ENCODE measurements at regions not wholly inside any gene's neighbourhood (a gene's known extent, or its start where the extent isn't known, plus 50 kb on each side); places are given as distances from the start of the nearest gene placed in this dataset.

DNA sequence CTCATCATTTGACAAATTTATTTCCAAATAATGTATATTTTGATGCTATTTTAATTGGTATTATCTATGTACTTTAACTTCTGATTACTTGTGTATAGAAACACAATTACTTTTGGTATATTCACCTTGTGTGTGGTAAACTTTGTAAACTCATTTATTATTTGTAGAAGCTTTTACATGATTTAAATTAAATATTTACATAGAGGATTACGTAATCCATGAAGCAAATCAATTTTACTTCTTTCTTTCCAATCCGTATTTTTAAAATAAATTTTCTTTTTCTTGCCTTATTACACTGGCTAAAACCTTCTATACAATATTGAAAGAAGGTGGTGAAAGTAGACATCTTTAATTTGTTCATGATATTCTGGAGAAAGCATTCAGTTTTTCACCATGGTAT is 540.2 kb downstream of the MMUT start:
- no peaks in the 10 kb centered on the region for H3F3A ChIP-seq (ENCODE audit: insufficient read depth, low read length)

DNA sequence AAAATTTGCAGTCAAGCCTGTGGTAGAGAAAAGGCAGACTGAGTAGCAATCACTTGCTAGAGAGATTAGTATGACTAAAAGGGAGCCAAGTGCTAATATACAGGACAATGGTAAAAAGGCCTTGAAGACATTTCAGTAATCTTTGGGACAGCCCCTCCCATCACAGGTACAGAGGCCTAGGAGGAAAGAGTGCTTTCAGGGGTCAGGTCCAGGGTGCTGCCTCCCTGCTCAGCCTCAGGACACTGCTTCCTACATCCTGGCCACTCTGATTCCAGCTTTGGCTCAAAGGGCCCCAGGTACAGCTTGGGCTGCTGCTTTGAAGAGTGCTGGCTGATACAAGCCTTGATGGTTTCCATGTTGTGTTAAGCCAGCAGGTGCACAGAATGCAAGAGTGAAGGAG is 543.5 kb downstream of the MMUT start:
- Histone ChIP-seq H3K9me2 (ENCODE audit: low read depth, low read length) (no peaks in the 10 kb centered on the region), H3K36me3 (ENCODE audit: insufficient read depth, low read length) (no peaks in the 10 kb centered on the region), H3K27me3 (ENCODE audit: insufficient read depth, low read length) (no peaks in the 10 kb centered on the region), H3K79me2 (ENCODE audit: insufficient read depth, low read length) (no peaks in the 10 kb centered on the region), H3K9me3 (ENCODE audit: low read length) (no peaks in the 10 kb centered on the region), H3K4me1 (ENCODE audit: insufficient read depth, low read length, severe bottlenecking) (no peaks in the 10 kb centered on the region), H3K4me3 (ENCODE audit: low read depth, low read length, poor library complexity, severe bottlenecking) (no peak overlapping the region), H3K27ac (ENCODE audit: low read depth, low read length, poor library complexity, severe bottlenecking) (no peak overlapping the region), H3K4me2 (ENCODE audit: low read length) (no peak overlapping the region), H3K9ac (ENCODE audit: low read length) (no peak overlapping the region), H4K20me1 (ENCODE audit: insufficient read depth, low read length) (no peaks in the 10 kb centered on the region), H3F3A (ENCODE audit: insufficient read depth, low read length) (no peaks in the 10 kb centered on the region), H2AFZ (ENCODE audit: low read length) (no peak overlapping the region)
- TF ChIP-seq, protein P1, sequence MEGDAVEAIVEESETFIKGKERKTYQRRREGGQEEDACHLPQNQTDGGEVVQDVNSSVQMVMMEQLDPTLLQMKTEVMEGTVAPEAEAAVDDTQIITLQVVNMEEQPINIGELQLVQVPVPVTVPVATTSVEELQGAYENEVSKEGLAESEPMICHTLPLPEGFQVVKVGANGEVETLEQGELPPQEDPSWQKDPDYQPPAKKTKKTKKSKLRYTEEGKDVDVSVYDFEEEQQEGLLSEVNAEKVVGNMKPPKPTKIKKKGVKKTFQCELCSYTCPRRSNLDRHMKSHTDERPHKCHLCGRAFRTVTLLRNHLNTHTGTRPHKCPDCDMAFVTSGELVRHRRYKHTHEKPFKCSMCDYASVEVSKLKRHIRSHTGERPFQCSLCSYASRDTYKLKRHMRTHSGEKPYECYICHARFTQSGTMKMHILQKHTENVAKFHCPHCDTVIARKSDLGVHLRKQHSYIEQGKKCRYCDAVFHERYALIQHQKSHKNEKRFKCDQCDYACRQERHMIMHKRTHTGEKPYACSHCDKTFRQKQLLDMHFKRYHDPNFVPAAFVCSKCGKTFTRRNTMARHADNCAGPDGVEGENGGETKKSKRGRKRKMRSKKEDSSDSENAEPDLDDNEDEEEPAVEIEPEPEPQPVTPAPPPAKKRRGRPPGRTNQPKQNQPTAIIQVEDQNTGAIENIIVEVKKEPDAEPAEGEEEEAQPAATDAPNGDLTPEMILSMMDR (IDR thresholded peaks at IDR 0.05; ENCODE audit: low read length) = no peak
- no peak for TF ChIP-seq EZH2 (IDR thresholded peaks at IDR 0.05; ENCODE audit: borderline replicate concordance, low read length)

More for the DNA sequence above, 540.2 kb downstream of the MMUT start:
- Histone ChIP-seq H3K79me2 (ENCODE audit: insufficient read depth, low read length) (no peaks in the 10 kb centered on the region), H3K36me3 (ENCODE audit: insufficient read depth, low read length) (no peaks in the 10 kb centered on the region), H3K4me1 (ENCODE audit: insufficient read depth, low read length, severe bottlenecking) (no peaks in the 10 kb centered on the region), H2AFZ (ENCODE audit: low read length) (no peak overlapping the region), H3K4me2 (ENCODE audit: low read length) (no peak overlapping the region), H3K4me3 (ENCODE audit: low read depth, low read length, poor library complexity, severe bottlenecking) (no peak overlapping the region), H4K20me1 (ENCODE audit: insufficient read depth, low read length) (no peaks in the 10 kb centered on the region), H3K9me3 (ENCODE audit: low read length) (no peaks in the 10 kb centered on the region), H3K27me3 (ENCODE audit: insufficient read depth, low read length) (no peaks in the 10 kb centered on the region), H3K27ac (ENCODE audit: low read depth, low read length, poor library complexity, severe bottlenecking) (no peak overlapping the region), H3K9me2 (ENCODE audit: low read depth, low read length) (no peaks in the 10 kb centered on the region), H3K9ac (ENCODE audit: low read length) (no peak overlapping the region)
- TF ChIP-seq, protein P1 (IDR thresholded peaks at IDR 0.05; ENCODE audit: low read length) = no peak
- no peak for TF ChIP-seq EZH2 (IDR thresholded peaks at IDR 0.05; ENCODE audit: borderline replicate concordance, low read length)

DNA sequence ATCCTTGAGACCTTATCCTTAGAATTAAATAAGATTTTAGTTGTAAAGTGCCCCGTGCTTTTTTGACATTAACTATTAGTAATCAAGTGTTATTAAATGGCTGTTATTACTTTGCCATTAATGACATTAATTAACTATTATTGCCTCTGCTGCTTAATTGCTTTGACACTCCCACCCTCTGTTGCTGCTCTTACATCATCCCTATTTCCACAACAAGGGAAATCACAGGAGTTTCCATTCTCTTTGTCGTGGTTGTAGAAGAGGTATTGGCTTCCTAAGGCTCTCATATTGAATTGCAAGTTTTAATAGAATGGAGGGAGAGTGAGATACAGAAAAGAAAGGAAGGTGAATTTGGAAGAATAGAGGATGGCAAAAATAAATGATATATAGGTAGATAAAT is 545.8 kb downstream of the MMUT start:
- Histone ChIP-seq H3K27me3 (ENCODE audit: insufficient read depth, low read length) (no peaks in the 10 kb centered on the region), H3K36me3 (ENCODE audit: insufficient read depth, low read length) (no peaks in the 10 kb centered on the region), H3F3A (ENCODE audit: insufficient read depth, low read length) (no peaks in the 10 kb centered on the region), H3K9me3 (ENCODE audit: low read length) (no peaks in the 10 kb centered on the region), H3K79me2 (ENCODE audit: insufficient read depth, low read length) (no peaks in the 10 kb centered on the region), H3K9me2 (ENCODE audit: low read depth, low read length) (no peaks in the 10 kb centered on the region), H3K4me3 (ENCODE audit: low read depth, low read length, poor library complexity, severe bottlenecking) (no peak overlapping the region), H3K4me1 (ENCODE audit: insufficient read depth, low read length, severe bottlenecking) (no peaks in the 10 kb centered on the region), H3K27ac (ENCODE audit: low read depth, low read length, poor library complexity, severe bottlenecking) (no peak overlapping the region), H2AFZ (ENCODE audit: low read length) (no peak overlapping the region), H3K9ac (ENCODE audit: low read length) (no peak overlapping the region), H4K20me1 (ENCODE audit: insufficient read depth, low read length) (no peaks in the 10 kb centered on the region), H3K4me2 (ENCODE audit: low read length) (no peak overlapping the region)
- TF ChIP-seq, protein P1 (IDR thresholded peaks at IDR 0.05; ENCODE audit: low read length) = no peak
- TF ChIP-seq EZH2 (IDR thresholded peaks at IDR 0.05; ENCODE audit: borderline replicate concordance, low read length) = no peak

All from OCI-LY1 (cell line).